ENCODE measurements at regions not wholly inside any gene's neighbourhood (a gene's known extent, or its start where the extent isn't known, plus 50 kb on each side); places are given as distances from the start of the nearest gene placed in this dataset.

GRCh38 chr14:53542732-53543131 lies 389.6 kb upstream of the DDHD1 start (continued):
- TF ChIP-seq SIX5 (IDR thresholded peaks at IDR 0.05; ENCODE audit: borderline replicate concordance in 1 of 2, insufficient read depth in 1 of 2, low read depth in 1 of 2, low read length in 2 of 2) (no peak), ZNF134 (CRISPR knock-in tag; conservative IDR thresholded peaks at IDR 0.05) (no peak), REST (IDR thresholded peaks at IDR 0.05; ENCODE audit: borderline replicate concordance) (no peak), REST (CRISPR knock-in tag; IDR thresholded peaks at IDR 0.05; ENCODE audit: low read depth) (no peak)
